ENCODE measurements at regions not wholly inside any gene's neighbourhood (a gene's known extent, or its start where the extent isn't known, plus 50 kb on each side); places are given as distances from the start of the nearest gene placed in this dataset.

GRCh38 chr15:47439146-47440111, 277.9 kb upstream of the SEMA6D start:
- no peak for TF ChIP-seq TEAD4 (IDR thresholded peaks at IDR 0.05)
- TF ChIP-seq YY1 (IDR thresholded peaks at IDR 0.05; ENCODE audit: low read depth), result no peak
- no peak for TF ChIP-seq CEBPB (IDR thresholded peaks at IDR 0.05)

GRCh38 chr15:47442371-47442770, 274.9 kb upstream of the SEMA6D start:
- no peak for TF ChIP-seq CREB1 (IDR thresholded peaks at IDR 0.05; ENCODE audit: low read depth)

GRCh38 chr15:47443839-47444238, 273.5 kb upstream of the SEMA6D start:
- TF ChIP-seq EGR1 (IDR thresholded peaks at IDR 0.05) (no peak), CREB1 (IDR thresholded peaks at IDR 0.05; ENCODE audit: low read depth) (no peak), EP300 (IDR thresholded peaks at IDR 0.05; ENCODE audit: borderline replicate concordance) (no peak), YY1 (IDR thresholded peaks at IDR 0.05; ENCODE audit: low read depth) (no peak), NFIC (IDR thresholded peaks at IDR 0.05) (no peak), RAD21 (IDR thresholded peaks at IDR 0.05; ENCODE audit: low read depth) (no peak), TCF12 (IDR thresholded peaks at IDR 0.05; ENCODE audit: low read depth) (no peak), FOXM1 (IDR thresholded peaks at IDR 0.05; ENCODE audit: borderline replicate concordance, low read depth) (no peak), ZBTB7A (IDR thresholded peaks at IDR 0.05; ENCODE audit: low read depth) (no peak), USF1 (IDR thresholded peaks at IDR 0.05) (no peak), REST (IDR thresholded peaks at IDR 0.05; ENCODE audit: low read depth) (no peak)

GRCh38 chr15:47445723-47446392, 271.4 kb upstream of the SEMA6D start:
- TF ChIP-seq CEBPB (IDR thresholded peaks at IDR 0.05) (no peak), FOXM1 (IDR thresholded peaks at IDR 0.05; ENCODE audit: borderline replicate concordance, low read depth) (no peak), CREB1 (IDR thresholded peaks at IDR 0.05; ENCODE audit: low read depth) (no peak), RAD21 (IDR thresholded peaks at IDR 0.05; ENCODE audit: low read depth) (no peak), TEAD4 (IDR thresholded peaks at IDR 0.05) (no peak)

- no peak for TF ChIP-seq CEBPB (IDR thresholded peaks at IDR 0.05)
- no peak for TF ChIP-seq TAF1 (IDR thresholded peaks at IDR 0.05; ENCODE audit: low read depth)
- TF ChIP-seq REST (IDR thresholded peaks at IDR 0.05; ENCODE audit: low read depth), result no peak
- no peak for TF ChIP-seq EGR1 (IDR thresholded peaks at IDR 0.05)
- TF ChIP-seq TCF12 (IDR thresholded peaks at IDR 0.05; ENCODE audit: low read depth), result no peak
- TF ChIP-seq EP300 (IDR thresholded peaks at IDR 0.05; ENCODE audit: borderline replicate concordance), result no peak
- TF ChIP-seq FOXM1 (IDR thresholded peaks at IDR 0.05; ENCODE audit: borderline replicate concordance, low read depth), result no peak
- no peak for TF ChIP-seq ZBTB7A (IDR thresholded peaks at IDR 0.05; ENCODE audit: low read depth)
- no peak for TF ChIP-seq YY1 (IDR thresholded peaks at IDR 0.05; ENCODE audit: low read depth)
- TF ChIP-seq USF1 (IDR thresholded peaks at IDR 0.05), result no peak
- TF ChIP-seq TEAD4 (IDR thresholded peaks at IDR 0.05), result no peak
- TF ChIP-seq NFIC (IDR thresholded peaks at IDR 0.05), result no peak
- TF ChIP-seq MAX (IDR thresholded peaks at IDR 0.05), result no peak
- no peak for TF ChIP-seq RAD21 (IDR thresholded peaks at IDR 0.05; ENCODE audit: low read depth)
Observed at GRCh38 chr15:47460795-47461573, 256.3 kb upstream of the SEMA6D start.
